C1 segment of cervical spinal cord (tissue), 14 donors: ENCODE measurements at regions not wholly inside any gene's neighbourhood (a gene's known extent, or its start where the extent isn't known, plus 50 kb on each side); places are given as distances from the start of the nearest gene placed in this dataset.
A peak's percentile ranks its signal among the peaks of the same experiment; 100 is the strongest.

ENCODE experiments used
- DNase-seq, 14 donors: peaks; one replicate each; lab custom pipeline; 2025; lab: John Stamatoyannopoulos, UW

DNA sequence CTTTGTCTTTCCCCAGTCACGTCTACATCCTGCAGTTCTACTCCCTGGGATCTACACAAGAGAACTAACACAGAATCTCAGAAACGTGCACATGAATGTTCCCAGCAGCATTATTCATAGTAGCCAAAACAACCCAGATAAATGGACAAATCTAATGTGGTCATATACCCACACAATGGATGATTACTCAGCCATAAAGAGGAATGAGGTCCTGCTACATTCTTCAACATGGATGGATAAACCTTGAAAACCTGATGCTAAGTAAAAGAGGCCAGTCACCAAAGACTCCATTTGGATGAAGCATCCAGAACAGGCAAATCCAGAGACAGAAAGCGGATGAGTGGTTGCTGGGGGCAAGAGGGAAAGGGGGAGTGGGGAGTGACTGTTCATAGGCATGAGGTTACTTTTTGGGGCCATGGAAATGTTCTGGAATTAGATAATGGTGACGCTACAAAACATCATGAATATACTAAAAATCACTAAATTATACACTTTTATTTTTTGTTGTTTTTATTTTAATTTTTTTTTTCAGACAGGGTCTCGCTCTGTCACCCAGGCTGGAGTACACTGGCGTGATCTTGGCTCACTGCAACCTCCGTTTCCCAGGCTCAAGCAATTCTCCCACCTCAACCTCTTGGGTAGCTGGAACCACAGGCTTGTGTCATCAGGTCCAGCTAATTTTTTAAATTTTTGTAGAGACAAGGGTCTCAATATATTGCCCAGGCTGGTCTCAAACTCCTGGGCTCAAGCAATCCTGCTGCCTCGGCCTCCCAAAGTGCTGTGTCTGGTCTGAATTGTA, 50.8 kb upstream of the DSN1 start:
- DNase-seq, result no peak

DNA sequence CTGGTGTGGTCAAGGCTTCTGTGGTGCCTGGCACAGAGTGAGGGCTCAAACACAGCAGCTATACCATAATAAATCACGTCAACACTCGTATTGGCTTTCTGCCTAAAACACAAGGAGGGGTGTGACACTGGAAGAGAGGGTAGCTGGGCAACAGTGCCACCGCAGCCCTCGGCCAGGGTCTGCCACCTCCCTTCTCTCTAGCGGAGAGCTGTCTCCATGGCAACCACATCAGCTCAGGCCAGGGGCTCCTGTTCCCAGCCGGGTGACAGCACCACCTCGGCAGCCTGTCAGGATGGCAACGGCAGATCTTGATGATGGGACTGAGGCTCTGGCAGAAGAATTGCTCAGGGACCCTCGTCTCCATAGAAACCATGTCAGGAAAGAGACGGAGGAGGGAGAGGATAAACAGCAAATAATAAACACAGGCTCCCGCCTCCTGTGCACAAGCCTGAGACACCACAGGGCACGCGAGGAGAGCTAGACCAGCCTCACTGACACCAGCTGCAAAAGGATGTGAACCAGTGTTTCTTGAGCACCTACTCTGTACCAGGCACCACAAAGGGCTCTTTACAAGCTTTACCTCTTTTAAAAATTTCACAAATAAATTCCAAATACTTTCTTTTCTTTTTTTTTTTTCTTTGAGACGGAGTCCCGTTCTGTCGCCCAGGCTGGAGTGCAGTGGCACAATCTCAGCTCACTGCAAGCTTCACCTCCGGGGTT, 50.4 kb upstream of the TLDC2 start:
- peak in 6 of 14 donors; percentile 18 to 59 (median 34) for DNase-seq
